ENCODE measurements at regions not wholly inside any gene's neighbourhood (a gene's known extent, or its start where the extent isn't known, plus 50 kb on each side); places are given as distances from the start of the nearest gene placed in this dataset.

- ATAC-seq (ENCODE audit: low read depth) = no peak
These were observed 221.0 kb downstream of the ANKRD50 start for GRCh38 chr4:124491361-124492145.

More at GRCh38 chr4:124491361-124492145, 221.0 kb downstream of the ANKRD50 start:
- H3K27ac ChIP-seq (ENCODE audit: low read length in 2 of 2) = no peak overlapping the region
- TF ChIP-seq EZH2 (IDR thresholded peaks at IDR 0.05; ENCODE audit: borderline replicate concordance, insufficient read depth, low read depth, low read length, poor library complexity, severe bottlenecking) (no peak), CTCF (IDR thresholded peaks at IDR 0.05) (no peak)
- H3K4me2 ChIP-seq (replicated peaks; ENCODE audit: low read depth, low read length, poor library complexity, severe bottlenecking) = no peak overlapping the region
- Mint-ChIP-seq H3K27me3 (no peaks in the 10 kb centered on the region), H3K9me3 (ENCODE audit: insufficient read depth) (no peaks in the 10 kb centered on the region), H3K27ac (no peak overlapping the region), H3K4me3 (no peak overlapping the region), H3K4me1 (no peaks in the 10 kb centered on the region)
- no peaks in the 10 kb centered on the region for H3K27me3 ChIP-seq (replicated peaks in 1 of 4; ENCODE audit: control extremely low read depth in 1 of 4, control insufficient read depth in 3 of 4, insufficient read depth in 4 of 4, low read length in 3 of 4)
- no peak for DNase-seq
- H3K9ac ChIP-seq (ENCODE audit: low read length) = no peak overlapping the region
- 73% methylated on average over 1 of the region's 2 CpGs for WGBS (ENCODE audit: insufficient coverage)
- H3K4me1 ChIP-seq (ENCODE audit: control insufficient read depth in 2 of 2, insufficient read depth in 2 of 2, low read length in 2 of 2) = no peaks in the 10 kb centered on the region
- no peaks in the 10 kb centered on the region for H3K36me3 ChIP-seq (replicated peaks in 1 of 2; ENCODE audit: control extremely low read depth in 1 of 2, control insufficient read depth in 1 of 2, extremely low read depth in 1 of 2, insufficient read depth in 2 of 2, low read length in 1 of 2)
- no peak overlapping the region for H3K4me3 ChIP-seq (ENCODE audit: control extremely low read depth in 1 of 5, extremely low read depth in 1 of 5, insufficient read depth in 1 of 5, low read depth in 2 of 5, low read length in 4 of 5)
- intact Hi-C loops (cut with micrococcal nuclease) = no loop called here
- no peak overlapping the region for H2AFZ ChIP-seq (ENCODE audit: insufficient read depth, low read depth, low read length, poor library complexity, severe bottlenecking)
- POLR2A ChIA-PET = no interaction called here
- H4K20me1 ChIP-seq (ENCODE audit: control insufficient read depth, insufficient read depth, low read length, poor library complexity, severe bottlenecking) = no peaks in the 10 kb centered on the region
- CTCF ChIA-PET = no interaction called here
- H3K79me2 ChIP-seq (ENCODE audit: control insufficient read depth, insufficient read depth, low read length) = no peaks in the 10 kb centered on the region
- peaks cover 0 to 3% (median 0%) of the 10 kb centered on the region in 3 donors for H3K9me3 ChIP-seq (ENCODE audit: control extremely low read depth in 1 of 3, control insufficient read depth in 2 of 3, insufficient read depth in 1 of 3, low read length in 2 of 3)

Measured in B cell (primary cell).